AG10803 (cell line): ENCODE measurements at regions not wholly inside any gene's neighbourhood (a gene's known extent, or its start where the extent isn't known, plus 50 kb on each side); places are given as distances from the start of the nearest gene placed in this dataset.

Experiments used
- DNase-seq: peaks from one replicate; pipeline ENCODE4 v3.0.0; 2010; ENCODE audit warnings: low read depth
- H3K4me3 ChIP-seq: 2 replicates; pipeline ENCODE4 v1.5.1; 2011; ENCODE audit warnings: mild to moderate bottlenecking, low read length, control low read depth
- CTCF ChIP-seq: conservative IDR thresholded peaks from 2 replicates; pipeline ENCODE4 v1.5.1; 2011; ENCODE audit warnings: mild to moderate bottlenecking, low read length, control low read depth, inconsistent platforms

GRCh38 chr1:76793594-76793993 is 73.7 kb upstream of the ST6GALNAC5 start:
- DNase-seq, result no peak
- no peak overlapping the region for H3K4me3 ChIP-seq
- no peak for TF ChIP-seq CTCF

DNA sequence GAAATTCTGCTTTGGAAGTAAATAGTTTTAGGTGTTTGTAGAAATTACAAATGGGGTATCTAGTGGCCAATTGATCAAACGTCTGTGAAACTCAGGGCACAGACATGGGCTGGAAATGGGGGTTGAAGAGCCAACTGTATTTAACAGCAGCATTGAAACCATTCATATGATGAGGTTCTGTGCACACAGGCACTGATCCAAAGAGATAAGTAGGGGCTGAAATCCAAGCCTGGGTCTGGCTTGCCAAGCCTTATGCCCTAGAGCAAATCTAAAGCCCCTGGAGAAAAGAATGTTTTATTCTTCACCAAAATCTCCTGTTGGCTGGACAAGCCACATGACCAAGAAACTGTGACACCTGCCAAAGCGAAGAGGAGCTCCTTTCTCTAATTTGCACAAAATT is 67.6 kb upstream of the ST6GALNAC5 start:
- no peak overlapping the region for H3K4me3 ChIP-seq
- TF ChIP-seq CTCF, result no peak
- no peak for DNase-seq

GRCh38 chr1:76802094-76802493 is 65.2 kb upstream of the ST6GALNAC5 start:
- DNase-seq, result no peak

GRCh38 chr1:76807543-76808260 is 59.6 kb upstream of the ST6GALNAC5 start:
- H3K4me3 ChIP-seq, result no peak overlapping the region
- peak; percentile 62 for DNase-seq
- TF ChIP-seq CTCF, result no peak

More at GRCh38 chr1:76802094-76802493, 65.2 kb upstream of the ST6GALNAC5 start:
- H3K4me3 ChIP-seq, result no peak overlapping the region
- TF ChIP-seq CTCF, result no peak
